ENCODE measurements at regions not wholly inside any gene's neighbourhood (a gene's known extent, or its start where the extent isn't known, plus 50 kb on each side); places are given as distances from the start of the nearest gene placed in this dataset.

DNA sequence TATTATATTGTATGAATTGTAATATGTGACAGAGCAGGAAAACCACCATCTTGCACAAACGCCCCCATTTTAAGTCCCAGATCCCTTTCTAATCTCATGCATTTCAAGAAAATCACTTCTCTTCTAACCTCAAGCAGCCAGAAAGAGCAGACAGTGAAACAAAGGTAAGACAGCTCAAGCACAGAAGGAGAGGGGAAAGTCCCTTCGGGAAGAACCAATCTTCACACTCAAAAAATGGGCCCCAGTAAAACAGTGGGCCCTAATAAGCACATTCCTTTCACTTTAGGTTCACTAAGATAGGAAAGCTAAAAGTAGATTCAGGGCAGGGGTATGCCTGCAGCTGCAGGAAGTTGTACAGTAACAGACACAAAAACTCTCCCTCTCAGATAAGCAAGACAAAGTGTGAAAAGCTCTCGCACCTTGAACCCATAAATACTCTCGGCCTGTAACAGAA is 1268.7 kb downstream of the SI start:
- no peak overlapping the region for H3K27ac ChIP-seq (ENCODE audit: insufficient read length, low read depth, low read length)
- H3K14ac ChIP-seq (ENCODE audit: insufficient read depth, low read length) = no peak overlapping the region
- no peaks in the 10 kb centered on the region for H3K4me1 ChIP-seq (ENCODE audit: insufficient read depth, low read length)
- no peak overlapping the region for H4K5ac ChIP-seq (ENCODE audit: insufficient read length, low read depth, low read length)
- no peak for DNase-seq
- no peak for TF ChIP-seq CTCF (conservative IDR thresholded peaks at IDR 0.05)
- H3K9me3 ChIP-seq (ENCODE audit: control insufficient read depth, low read depth, low read length) = no peaks in the 10 kb centered on the region
- H3K36me3 Mint-ChIP-seq (ENCODE audit: insufficient read depth in 1 of 3, low read depth in 3 of 3) = no peaks in the 10 kb centered on the region
- H3K4me2 ChIP-seq (ENCODE audit: insufficient read depth, insufficient read length, low read length) = no peak overlapping the region
- H3K9me3 Mint-ChIP-seq = no peaks in the 10 kb centered on the region
- WGBS (ENCODE audit: extremely low coverage, insufficient read length, low lambda C conversion rate) = no CpG with 5 or more reads among the region's 4 CpGs
- no peaks in the 10 kb centered on the region for H4K20me1 ChIP-seq (ENCODE audit: control insufficient read depth, insufficient read depth, insufficient read length)
- H2BK20ac ChIP-seq (ENCODE audit: low read depth, low read length, poor library complexity, severe bottlenecking) = no peak overlapping the region
- H2BK5ac ChIP-seq (ENCODE audit: insufficient read length, low read length) = no peak overlapping the region
- no peak overlapping the region for H3K4me3 Mint-ChIP-seq
- H3K79me1 ChIP-seq (ENCODE audit: insufficient read depth, low read depth, low read length, poor library complexity, severe bottlenecking) = no peaks in the 10 kb centered on the region
- peaks cover 4 to 5% of the 10 kb centered on the region in 2 experiments; a peak in 2 of 4 replicates for H3K4me1 Mint-ChIP-seq
- no peak overlapping the region for H4K91ac ChIP-seq (ENCODE audit: insufficient read length, low read depth, low read length)
- no peaks in the 10 kb centered on the region for H3K27me3 ChIP-seq (ENCODE audit: insufficient read depth, low read length)
- peak overlapping the region in 2 of 3 experiments; percentile 14 to 82; a peak in 2 of 7 replicates for H3K27ac Mint-ChIP-seq
- no peak overlapping the region for H4K8ac ChIP-seq (replicated peaks; ENCODE audit: insufficient read length, low read depth, low read length)
- H2AK5ac ChIP-seq (ENCODE audit: insufficient read length, low read length) = no peak overlapping the region
- H3T11ph ChIP-seq (ENCODE audit: low read length) = no peak overlapping the region
- H2BK12ac ChIP-seq (ENCODE audit: insufficient read length, low read depth, low read length) = no peak overlapping the region
- H2AFZ ChIP-seq (ENCODE audit: low read length) = peak overlapping the region; percentile 48
- no peak overlapping the region for H3K4ac ChIP-seq (ENCODE audit: low read depth, low read length)
- H3K23ac ChIP-seq (ENCODE audit: insufficient read length, low read depth, low read length) = no peak overlapping the region
- H3K9ac ChIP-seq (ENCODE audit: extremely low read depth, insufficient read length, low read length) = no peak overlapping the region
- no peak overlapping the region for H3K18ac ChIP-seq (ENCODE audit: insufficient read length, low read depth, low read length)
- no peaks in the 10 kb centered on the region for H3K27me3 Mint-ChIP-seq (ENCODE audit: low read depth)
- H3K56ac ChIP-seq (ENCODE audit: insufficient read length, low read depth, low read length) = no peak overlapping the region
- no peak overlapping the region for H2BK15ac ChIP-seq (ENCODE audit: low read depth, low read length)
- H2BK120ac ChIP-seq (ENCODE audit: low read depth, low read length, poor library complexity, severe bottlenecking) = no peak overlapping the region
- no peaks in the 10 kb centered on the region for H3K79me2 ChIP-seq (ENCODE audit: insufficient read depth, low read length)
- H3K23me2 ChIP-seq (ENCODE audit: insufficient read length, low read depth, low read length, poor library complexity, severe bottlenecking) = no peaks in the 10 kb centered on the region
